Tibial nerve (tissue), 4 donors: ENCODE measurements at regions not wholly inside any gene's neighbourhood (a gene's known extent, or its start where the extent isn't known, plus 50 kb on each side); places are given as distances from the start of the nearest gene placed in this dataset.

Experiments
- CTCF ChIP-seq, 5 experiments: fragments of 200-600 bp in 3 of 5; fragments of 450-650 bp in 2 of 5; sonication (generic) in 3 of 5; IDR thresholded peaks; one replicate each; pipeline ENCODE4 v1.5.1; 2016 to 2019; ENCODE audit warnings: antibody characterized with exemption in 5 of 5, mild to moderate bottlenecking in 3 of 5, moderate library complexity in 2 of 5
- EP300 ChIP-seq, 2 donors: sonication (generic); formaldehyde crosslinking; IDR thresholded peaks; one replicate each; pipeline ENCODE4 v1.6.1; 2017; ENCODE audit warnings: antibody characterized with exemption in 2 of 2, mild to moderate bottlenecking in 1 of 2

DNA sequence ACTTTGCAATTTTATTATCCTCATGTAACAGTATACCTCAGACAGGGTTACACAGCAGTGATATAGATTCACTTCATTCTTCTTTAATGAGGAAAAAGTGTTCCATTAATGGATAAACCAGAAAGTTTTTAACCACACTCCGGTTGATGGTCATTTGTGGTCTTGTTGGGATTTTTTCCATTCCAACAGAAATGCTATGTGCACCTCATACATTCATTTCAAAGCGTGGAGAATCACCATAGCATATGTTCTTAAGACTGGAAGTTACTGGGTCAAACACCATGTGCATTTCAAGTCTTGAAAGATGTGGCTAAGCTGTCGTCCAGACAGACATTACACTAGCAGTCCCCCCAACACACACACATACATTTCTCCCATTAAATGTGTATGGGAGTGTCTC lies 245.8 kb upstream of the CDH5 start:
- TF ChIP-seq CTCF (IDR thresholded peaks at IDR 0.05): no peak
- TF ChIP-seq EP300 (IDR thresholded peaks at IDR 0.05): no peak
